ENCODE measurements at regions not wholly inside any gene's neighbourhood (a gene's known extent, or its start where the extent isn't known, plus 50 kb on each side); places are given as distances from the start of the nearest gene placed in this dataset.

DNA sequence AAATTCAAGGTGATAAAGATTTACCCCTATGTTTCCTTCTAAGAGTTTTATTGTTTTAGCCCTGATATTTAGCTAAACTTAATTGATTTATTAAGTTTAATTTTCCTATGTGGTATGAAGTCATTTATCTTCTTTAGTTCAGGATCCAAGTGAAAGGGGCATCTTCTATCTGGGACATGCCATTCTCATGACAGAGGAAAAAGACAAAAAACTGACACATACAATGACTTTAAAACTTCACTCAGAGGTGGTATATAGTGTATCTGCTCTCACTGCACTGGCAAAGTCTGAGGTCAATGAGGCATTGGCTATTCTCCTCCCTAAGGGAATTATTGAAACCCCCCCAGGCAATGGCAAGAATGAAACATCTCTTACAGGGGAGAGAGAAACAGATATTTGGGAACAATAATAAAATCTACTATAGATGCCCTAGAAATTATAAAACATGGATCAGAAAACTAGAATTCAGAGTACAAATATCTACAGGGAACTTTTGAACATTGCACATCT is 237.4 kb downstream of the MYCN start:
- no peak for DNase-seq (ENCODE audit: low read depth, low spot score)

DNA sequence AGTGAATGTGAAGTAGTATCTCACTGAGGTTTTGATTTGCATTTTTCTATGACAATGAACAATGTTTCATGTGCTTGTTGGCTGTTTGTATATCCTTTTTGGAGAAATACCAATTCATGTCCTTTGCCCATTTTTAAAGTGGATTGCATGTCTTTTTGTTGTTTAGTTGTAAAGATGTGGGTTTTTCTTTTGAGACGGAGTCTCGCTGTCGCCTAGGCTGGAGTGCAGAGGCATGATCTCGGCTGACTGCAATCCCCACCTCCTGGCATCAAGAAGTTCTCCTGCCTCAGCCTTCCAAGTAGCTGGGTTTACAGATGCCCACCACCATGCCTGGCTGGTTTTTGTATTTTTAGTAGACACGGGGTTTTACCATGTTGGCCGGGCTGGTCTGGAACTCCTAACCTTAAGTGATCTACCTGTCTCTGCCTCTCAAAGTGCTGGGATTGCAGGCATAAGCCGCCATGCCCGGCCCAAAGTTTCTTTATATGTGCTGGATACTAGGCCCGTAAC is 236.7 kb downstream of the MYCN start:
- DNase-seq (ENCODE audit: low read depth, low spot score), result no peak

DNA sequence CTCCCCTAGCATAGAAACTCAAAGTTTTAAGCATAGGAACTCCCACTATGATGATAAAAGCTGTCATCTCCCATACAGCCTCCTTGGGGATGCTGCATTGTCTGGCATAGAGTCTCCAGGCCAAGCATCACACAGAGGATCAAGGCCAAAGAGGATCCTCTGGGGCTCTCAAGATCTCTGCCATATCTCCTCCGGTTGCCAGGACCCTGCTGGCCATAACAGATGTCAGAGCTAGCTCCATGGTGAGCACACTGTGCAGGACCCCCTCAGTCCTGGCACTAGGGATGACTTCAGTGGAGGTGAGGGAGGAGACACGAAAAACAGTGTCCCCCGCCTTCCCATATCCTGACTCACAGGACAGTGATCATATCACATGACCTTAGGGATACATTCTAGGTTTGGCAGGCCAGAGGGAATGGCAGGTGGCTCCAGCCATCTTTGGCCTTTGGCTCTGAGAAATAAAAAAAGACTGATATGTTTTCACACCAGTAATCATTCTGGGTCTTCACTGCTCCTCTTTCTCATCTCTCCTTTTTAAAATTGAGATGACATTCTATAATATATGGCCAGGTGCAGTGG is 235.0 kb downstream of the MYCN start:
- DNase-seq (ENCODE audit: low read depth, low spot score), result no peak

DNA sequence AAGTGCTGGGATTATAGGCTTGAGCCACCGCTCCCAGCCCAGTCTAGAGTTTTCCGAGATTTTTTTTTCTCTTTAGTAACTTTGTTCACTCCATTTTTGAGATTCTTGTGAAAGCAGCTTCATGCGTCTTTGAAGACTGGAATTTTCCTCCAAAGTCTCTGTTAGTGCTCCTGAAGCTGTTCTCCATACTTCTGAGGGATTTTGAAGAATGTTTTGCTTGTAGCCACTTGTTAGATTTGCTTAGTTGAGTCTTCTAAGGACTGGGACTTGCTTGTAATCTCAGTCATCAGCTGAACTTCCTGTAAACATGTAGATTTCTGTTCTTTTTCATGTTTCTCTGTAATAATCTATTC is 234.3 kb downstream of the MYCN start:
- no peak for DNase-seq (ENCODE audit: low read depth, low spot score)

DNA sequence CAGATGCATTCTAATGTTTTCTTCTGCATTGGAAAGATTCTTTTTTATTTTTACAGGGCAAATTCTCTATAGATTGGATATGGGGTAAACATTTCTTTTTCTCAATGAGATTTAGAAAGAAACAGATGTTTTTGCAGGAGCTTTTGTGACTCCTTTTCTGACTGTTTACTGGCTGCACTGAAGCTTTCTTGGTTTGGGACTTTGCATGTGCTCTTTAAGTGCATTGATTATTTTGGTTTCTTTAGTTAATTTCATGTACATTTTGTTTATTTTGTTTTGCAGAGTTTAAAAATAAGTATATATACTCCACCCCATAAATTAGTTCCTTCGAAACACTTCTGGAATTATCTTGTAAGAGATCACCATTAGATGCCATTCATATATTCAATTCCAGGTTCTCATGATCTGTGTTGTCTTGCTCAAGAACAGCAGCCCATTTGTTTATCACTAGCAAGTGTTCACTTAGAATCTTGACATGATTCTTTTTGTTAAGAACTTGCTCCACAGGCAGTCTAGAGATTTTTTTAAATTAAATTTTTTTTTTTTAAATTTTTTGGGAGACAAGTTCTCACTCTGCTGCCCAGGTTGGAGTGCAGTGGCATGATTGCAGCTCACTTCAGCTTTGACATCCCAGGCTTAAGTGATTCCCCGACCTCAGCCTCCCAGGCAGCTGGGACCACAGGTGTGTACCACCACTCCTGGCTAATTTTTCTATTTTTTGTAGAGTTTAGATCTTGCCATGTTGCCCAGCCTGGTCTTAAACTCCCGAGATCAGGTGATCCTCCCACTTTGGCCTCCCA is 233.7 kb downstream of the MYCN start:
- no peak for DNase-seq (ENCODE audit: low read depth, low spot score)

DNA sequence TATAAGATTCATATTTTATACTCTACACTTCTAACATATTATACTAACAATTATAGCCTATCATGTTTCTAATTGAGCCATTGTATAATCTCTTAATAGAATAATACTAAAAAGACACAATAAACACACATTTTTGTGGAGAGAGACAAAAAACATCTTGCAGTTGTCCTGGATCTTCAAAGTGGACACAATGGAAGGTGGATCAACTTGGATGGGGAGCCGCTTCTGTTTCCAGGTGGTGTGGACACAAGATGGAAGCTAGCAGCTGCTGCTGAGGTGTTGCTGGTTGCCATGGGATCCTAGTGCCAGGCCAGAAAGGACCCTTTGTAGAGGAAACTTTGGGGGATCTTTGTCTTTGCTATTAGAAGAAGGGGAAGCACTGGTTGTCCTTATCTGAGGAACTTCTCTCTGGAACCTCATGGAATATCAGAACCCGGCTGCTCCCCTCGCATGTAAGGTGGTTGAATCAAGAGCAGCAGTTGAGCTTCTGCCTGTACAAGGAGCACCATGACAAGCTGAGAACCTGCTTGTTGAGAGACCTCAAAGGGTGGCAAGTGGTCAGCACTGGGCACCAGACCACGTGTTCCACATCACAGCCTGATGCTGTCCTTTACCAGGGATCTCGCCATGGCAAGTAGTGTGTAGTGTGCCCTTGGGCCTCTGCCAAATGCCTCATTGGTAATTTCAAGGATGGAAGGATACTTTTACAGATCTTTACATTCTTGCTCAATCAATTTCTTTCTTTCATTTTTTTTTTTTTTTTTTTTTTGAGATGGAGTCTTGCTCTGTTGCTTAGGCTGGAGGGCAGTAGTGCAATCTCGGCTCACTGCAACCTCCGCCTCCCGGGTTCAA is 232.2 kb downstream of the MYCN start:
- DNase-seq (ENCODE audit: low read depth, low spot score), result no peak

DNA sequence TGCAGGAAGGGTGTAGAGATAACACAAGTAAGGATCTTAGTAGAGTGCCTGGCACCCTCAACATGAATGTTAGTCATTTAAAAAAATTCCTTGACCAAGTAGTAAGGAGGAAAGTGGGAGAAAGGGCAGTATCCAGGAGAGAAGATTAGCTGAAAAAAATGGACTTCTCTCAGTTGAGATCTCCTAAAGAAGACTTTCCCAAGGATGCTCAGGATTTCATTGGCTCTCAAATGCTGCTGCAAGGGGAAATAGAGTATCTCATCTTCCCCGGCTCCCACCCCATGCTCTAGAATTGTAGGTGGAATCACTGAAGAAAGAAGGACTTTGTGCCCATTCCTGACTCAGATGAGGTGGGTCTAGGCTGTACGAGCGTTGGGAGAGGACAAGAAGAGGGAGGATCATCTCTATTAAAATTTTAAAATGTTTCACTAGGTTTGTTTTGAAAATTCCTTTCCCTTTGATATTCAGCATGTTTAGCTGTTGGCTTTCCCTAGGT is 231.1 kb downstream of the MYCN start:
- no peak for DNase-seq (ENCODE audit: low read depth, low spot score)

DNA sequence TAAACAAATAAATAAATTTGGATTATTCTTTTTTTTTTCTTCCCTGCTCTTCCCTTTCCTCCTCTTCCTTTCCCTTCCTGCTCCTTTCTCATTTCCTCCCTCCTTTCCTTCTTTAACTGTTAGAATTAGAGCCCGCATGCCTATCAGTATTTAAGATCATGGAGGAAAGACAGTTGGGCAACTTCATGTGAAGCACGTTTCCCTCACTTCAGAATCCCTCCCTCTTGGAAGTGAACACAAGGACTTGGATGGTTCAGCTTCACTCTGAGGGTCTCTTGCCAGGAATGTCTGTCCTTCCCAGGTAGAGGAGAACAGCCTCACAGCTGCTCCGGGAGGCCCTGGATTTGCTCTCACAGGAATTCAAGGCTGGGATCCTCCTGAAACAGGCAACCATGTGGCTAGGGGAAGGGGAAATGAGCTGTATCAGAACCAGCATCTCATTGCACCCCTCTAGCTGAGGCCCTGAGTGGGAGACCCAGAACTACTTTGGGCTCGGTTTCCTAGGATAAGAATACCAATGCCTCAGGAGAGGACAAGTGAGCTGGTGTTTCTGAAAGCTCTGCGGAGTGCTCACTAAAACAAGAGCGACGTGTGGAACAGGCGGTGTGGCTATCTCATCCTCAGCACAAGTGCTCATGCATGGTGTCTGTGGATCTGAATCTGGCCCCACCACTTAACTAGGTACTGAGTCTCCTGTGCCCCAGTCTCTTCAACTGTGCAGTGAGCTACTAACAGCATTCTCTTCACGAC is 230.5 kb downstream of the MYCN start:
- no peak for DNase-seq (ENCODE audit: low read depth, low spot score)

DNA sequence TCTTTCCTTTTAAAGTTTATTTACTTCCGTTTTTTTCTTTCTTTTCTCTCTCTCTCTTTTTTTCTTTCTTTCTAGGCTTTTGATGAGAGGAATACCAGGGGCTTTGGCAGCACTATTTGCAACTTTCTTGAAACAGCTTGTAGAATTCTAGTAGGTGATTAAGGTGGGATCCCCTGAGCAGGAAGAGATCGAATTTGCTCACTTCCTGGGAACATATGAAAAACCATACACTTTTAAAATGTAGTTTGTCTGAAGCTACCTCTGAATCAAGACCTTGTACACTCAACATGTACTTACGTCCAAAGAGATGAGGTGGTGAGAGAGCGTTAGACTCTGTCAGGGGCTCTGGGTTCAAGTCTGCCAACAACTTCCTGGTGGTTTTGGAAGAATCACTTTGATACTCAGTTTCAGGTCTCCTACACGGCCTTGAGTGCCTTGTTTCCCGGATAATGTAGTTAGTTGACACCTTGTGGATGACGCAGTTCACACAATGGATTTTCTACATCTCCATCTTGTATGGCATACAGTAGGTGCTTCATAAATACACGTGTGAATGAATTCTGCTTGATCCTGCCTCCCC is 229.1 kb downstream of the MYCN start:
- DNase-seq (ENCODE audit: low read depth, low spot score), result no peak

DNA sequence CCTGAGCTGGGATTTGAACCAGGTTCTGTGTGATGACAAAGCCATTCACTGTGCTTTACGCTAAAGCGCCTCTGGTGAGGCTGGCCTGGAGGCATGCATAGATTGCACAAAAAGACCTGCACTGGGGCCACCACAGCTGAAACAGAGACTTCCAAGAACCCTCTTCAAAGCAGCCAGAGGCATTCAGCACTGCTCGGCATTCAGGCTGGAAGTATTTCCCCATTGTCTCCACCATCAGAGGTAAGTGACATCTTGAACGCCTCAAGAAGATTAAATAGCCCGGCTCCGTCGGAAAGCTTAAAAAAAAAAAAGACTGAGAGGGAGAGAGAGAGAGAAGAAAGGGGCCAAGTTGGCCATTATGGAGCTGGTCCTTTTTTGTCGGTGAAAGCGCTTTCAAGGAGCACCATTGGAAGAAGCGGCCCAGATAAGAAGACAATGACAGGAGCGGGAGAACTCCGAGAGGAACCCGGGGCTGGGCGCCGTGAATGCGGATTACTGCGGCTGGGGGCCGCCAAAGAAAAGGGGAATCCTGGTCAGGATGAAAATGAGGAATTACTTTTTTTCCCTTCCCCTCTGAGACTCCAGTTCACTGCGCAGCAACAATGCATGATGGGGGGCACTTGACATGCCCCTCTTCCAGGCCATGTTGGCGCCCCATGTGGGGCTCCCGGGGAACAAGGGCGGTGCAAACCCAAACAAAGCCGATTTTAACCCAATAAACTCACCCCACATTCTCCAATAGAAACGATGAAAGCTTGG is 228.3 kb downstream of the MYCN start:
- no peak for DNase-seq (ENCODE audit: low read depth, low spot score)

DNA sequence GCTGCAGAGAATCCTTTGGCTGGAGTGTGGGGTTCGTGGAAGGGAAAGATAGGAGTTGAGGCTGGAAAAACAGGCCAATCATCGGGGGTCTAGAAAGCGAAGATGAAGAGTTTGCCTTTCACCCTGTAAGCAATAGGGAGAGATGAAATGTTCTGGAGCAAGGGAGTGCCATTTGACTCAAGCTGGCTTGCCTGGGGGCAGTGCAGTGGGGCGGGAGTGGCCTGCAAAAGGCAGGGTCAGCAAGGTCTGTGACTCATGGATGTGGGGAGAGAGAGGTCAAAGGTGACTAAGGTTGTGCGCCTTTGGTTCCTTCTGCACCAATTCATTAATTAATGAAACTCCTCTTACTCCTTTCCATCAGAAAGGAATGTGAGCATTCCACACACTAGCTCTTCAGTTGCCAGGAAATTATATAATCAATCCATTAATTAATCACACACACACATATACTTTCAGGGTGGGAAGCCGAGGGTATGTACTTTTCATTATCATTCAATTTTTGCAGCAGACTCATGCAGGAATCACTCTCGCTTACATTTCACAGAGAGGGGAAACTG is 227.6 kb downstream of the MYCN start:
- DNase-seq (ENCODE audit: low read depth, low spot score), result no peak

DNA sequence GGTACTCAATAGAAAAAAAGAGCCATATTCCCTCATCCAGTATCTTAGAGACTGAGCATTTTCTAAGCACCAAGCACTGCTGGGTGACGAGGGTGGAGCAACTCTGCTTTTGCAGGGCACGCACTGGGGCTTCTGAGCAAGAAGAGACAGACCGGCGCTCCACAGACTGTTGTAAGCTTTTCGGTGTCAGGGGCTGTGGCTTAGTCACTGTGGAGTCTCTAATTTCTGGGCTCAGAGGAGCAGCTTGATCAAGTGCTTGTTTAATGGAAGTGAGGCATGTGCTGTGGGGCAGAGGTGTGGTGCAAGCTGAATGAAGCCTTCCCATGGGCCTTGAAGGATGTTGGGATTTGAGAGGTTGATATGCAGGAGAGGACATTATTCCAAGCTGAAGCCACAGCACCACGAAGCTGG is 227.1 kb downstream of the MYCN start:
- DNase-seq (ENCODE audit: low read depth, low spot score), result no peak

DNA sequence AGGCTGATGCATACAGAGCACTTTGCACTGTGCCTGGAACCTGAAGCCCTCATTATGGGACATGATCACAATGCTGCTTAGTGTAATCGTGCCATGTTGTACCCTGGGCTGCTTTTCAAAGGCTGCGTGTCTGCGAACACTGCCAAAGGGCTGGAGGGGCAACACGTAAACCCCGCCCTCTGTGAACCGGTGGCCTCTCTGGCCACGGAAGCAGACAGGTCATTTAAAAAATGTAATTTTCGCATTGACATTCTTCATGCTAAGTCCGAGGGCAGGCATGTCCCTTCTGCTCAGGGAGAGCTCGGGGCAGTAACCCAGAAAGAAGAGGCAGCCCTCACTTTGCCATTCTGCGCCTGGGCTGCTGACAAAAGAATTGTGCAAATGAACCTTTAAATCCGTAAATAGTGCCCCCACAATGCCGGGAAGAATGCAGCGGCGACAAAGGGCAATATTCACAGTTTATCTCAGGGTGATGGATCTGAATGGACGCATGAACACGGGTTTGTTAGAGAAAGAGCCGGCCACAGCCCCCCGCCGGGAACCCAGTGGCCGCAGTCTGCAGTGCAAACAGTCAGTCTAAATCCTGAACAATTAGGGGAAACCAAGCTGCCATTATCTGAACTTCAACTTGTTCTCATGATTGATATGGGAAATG is 226.1 kb downstream of the MYCN start:
- no peak for DNase-seq (ENCODE audit: low read depth, low spot score)

DNA sequence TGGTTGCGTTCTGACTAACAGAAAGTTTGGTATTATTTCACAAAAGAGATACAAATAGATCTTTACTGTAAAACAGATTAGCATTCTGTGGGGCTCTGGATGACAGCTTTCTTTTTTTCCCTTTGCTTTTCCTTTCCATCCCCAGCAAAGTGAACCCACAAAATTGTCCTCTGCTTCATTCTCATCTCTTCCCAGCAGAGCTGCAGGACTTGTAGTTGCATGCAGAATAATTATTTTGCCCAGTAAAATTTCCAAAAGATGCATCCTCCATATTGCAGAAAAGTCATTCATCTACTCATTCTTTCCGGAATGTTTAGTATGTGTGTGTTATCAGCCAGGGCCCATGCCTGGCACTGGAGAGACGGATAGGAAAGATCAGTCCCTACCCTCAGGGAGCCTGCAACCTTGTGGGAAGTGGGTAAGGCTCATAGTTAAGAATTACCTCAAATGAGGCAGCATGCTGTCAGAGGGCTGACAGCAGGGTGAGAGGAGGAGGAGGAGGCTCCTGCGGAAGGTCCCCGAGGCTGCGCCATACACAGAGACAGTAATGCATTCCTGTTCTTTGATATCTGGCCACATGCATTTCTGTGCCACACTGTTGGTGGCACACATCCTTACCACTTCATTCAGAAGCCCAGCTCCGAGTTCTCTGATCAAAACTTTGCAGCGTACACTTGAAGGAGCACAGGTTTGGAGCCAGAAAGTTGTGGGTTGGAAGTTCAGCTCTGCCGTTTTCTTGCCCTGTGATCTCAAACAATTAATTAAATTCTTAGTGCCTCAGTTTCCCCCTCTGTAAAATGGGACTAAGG is 225.4 kb downstream of the MYCN start:
- no peak for DNase-seq (ENCODE audit: low read depth, low spot score)

DNA sequence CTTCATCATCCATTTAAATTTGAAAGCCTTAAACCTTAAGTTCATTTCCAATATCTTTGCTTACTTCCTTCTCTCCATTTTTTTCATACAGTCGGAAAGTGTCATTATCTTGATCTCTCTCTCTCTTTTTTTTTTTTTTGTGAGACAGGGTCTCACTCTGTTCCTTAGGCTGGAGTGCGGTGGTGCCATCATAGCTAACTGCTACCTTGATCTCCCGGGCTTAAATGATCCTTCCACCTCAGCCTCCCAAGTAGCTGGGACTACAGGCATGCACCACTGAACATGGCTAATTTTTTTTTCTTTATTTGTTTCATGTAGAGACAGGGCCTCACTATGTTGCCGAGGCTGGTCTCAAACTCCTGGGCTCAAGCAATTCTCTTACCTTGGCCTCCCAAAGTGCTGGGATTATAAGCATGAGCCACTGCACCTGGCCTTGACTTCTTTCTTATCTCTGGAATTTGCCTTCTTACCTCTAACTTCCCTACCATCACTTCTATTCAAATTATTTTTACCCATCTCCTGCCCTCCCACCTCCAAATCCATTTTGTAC is 222.2 kb downstream of the MYCN start:
- DNase-seq (ENCODE audit: low read depth, low spot score), result no peak

DNA sequence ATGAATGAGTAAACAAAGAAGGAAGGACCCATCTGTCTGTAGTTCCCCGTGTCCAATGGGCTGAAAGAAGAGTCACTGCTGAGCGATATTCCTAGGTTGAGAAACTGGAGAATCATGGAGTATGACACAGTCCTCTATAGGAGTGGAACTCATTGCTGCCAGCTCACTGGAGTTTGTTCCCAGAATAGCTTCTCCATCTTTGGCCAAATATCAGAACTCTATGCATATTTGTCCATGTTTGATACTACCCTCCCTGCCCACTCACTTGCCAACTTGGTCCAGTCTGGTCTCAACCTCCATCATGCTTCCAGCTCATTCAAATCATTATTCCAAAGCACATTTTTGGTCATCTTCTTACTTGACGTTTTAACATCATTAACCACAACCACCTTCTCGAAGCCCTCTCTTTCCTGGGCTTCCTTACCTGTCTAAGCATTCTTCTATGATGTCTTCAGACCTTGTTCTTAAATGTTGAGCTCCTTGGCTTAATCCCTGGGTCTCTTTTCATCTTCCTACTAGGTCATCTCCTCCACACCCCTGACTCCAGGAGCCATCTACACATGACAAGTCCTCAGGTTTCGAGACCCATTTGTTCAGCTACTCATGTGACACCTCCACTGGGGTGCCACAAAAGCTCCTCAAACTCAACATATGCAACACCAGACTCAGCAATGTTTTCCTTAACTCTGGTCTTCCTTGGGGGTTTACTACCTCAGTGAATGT is 221.6 kb downstream of the MYCN start:
- no peak for DNase-seq (ENCODE audit: low read depth, low spot score)

DNA sequence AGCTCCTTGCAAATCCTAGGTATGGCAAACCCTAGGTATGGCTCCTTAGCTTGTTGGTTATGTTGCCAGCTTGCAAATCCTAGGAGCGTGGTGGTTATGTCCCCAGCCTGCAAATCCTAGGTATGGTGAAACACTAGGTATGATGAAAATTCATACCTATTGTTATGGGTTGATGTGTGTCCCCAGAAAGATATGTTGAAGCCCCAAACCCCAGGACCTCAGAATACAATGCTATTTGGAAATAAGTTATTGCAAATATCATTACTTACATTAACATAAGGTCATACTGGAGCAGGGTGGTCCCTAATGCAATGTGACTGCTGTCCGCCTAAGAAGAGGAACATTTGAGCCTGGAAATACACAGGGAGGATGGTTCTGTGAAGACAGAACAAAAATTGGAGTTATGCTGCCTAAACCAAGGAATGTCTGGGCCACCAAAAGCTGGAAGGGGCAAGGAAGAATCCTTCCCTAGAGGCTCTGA is 220.8 kb downstream of the MYCN start:
- no peak for DNase-seq (ENCODE audit: low read depth, low spot score)
